Bone marrow (tissue), 2 donors: ENCODE measurements at regions not wholly inside any gene's neighbourhood (a gene's known extent, or its start where the extent isn't known, plus 50 kb on each side); places are given as distances from the start of the nearest gene placed in this dataset.
"Not testable (repeated sequence)": the region's sequence is repeated elsewhere in the genome, so short reads cannot be mapped to it uniquely, and the experiment has no call there.

Experiments used
- DNase-seq, 2 donors: peaks; one replicate each; lab custom pipeline; 2025; lab: John Stamatoyannopoulos, UW

GRCh38 chr21:16117331-16117730 is 387.5 kb downstream of the USP25 start:
- DNase-seq, result no peak

- DNase-seq, result no peak
These were observed 388.2 kb downstream of the USP25 start for GRCh38 chr21:16117851-16118590.

DNA sequence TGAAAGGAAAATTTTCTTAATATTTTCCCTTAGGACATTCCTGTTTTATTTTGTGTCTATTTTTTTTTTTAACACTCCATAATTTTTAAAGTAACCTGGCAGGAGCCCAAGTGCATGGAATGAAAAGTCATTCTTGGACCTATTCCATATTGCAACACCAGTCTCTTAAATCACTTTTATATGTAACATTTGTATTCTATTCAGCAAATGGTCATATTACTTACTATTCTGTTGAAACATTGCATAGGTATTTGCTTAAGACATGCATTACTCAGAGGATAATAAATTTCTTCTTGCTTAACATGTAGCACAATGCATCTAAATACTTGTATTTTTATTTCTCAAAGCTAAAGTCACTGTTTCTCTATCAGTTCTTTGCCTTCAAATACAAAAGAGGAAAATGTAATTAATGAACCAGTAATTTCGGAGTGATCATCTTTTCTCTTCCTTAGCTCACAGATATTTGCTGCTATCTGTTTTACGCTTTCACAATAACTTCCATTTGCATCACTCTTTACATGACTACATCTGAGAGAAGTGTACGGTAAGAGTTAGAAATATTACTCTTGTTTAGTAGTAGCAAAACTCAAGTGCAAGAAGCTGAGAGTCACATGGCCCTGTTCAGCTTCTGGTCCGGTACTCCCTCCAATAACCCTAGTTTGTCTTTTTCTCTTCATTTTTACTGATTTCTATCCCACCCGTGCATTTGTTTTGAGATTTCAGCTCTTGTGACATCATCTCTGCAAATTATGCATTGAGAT is 394.8 kb downstream of the USP25 start:
- DNase-seq, result no peak

DNA sequence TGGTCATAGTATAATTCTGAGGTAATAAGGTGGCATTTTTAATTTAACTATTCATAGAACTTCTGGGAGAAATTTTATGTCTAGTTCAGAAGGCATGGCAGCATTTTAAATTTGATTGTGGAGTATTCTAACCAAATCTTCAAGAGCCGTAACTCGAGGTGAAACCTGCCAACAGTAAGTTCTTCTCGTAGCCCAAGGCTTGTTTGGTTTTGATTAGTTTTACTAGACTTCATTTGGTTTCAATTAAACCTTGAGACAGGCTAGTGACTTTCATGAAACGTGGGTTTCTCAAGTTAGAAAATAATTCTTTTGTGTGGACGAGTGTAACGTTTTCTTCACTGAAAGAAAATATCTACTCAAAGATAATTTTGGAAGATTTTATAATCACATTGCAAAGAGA is 395.5 kb downstream of the USP25 start:
- no peak for DNase-seq

- DNase-seq, result not testable (repeated sequence)
These were observed 402.7 kb downstream of the USP25 start for GRCh38 chr21:16132453-16132852.

DNA sequence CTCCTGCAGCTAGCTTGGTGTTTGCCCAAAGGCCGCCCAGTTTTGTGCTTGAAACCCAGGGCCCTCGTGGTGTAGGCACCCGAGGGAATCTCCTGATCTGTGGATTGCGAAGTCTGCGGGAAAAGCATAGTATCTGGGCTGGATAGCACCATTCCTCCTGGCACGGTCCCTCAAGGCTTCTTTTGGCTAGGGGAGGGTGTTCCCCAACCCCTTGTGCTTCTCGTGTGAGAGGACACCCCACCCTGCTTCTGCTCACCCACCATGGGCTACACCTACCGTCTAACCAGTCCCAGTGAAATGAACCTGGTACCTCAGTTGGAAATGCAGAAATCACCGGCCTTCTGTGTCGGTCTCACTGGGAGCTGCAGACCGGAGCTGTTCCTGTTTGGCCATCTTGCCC is 403.5 kb downstream of the USP25 start:
- no peak for DNase-seq

- DNase-seq, result no peak
These were observed 404.4 kb downstream of the USP25 start for GRCh38 chr21:16134134-16134533.

GRCh38 chr21:16137106-16137505 is 407.3 kb downstream of the USP25 start:
- DNase-seq, result no peak

GRCh38 chr21:16145052-16145451 is 415.3 kb downstream of the USP25 start:
- DNase-seq, result no peak

DNA sequence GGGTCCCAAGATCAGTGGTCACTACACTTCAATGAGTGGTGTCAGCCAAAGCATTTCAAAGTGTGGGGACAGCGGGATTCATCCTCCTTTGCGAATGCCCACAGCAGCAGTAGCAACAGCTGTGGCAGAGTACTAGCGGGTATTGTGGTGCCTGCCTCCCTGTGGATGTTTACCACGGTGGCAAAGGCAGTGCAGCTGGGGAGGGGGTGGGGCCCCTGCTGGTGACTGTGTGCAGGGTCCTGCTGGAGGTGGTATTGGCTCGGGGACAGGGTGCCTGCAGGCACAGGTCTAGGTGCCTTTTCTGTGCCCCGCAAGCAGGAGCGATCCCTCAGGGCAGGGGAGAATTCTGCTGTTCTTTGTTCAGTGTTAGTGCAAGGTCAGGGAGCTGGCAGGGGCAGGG is 415.7 kb downstream of the USP25 start:
- no peak for DNase-seq

GRCh38 chr21:16154321-16154720 is 424.5 kb downstream of the USP25 start:
- DNase-seq, result no peak

DNA sequence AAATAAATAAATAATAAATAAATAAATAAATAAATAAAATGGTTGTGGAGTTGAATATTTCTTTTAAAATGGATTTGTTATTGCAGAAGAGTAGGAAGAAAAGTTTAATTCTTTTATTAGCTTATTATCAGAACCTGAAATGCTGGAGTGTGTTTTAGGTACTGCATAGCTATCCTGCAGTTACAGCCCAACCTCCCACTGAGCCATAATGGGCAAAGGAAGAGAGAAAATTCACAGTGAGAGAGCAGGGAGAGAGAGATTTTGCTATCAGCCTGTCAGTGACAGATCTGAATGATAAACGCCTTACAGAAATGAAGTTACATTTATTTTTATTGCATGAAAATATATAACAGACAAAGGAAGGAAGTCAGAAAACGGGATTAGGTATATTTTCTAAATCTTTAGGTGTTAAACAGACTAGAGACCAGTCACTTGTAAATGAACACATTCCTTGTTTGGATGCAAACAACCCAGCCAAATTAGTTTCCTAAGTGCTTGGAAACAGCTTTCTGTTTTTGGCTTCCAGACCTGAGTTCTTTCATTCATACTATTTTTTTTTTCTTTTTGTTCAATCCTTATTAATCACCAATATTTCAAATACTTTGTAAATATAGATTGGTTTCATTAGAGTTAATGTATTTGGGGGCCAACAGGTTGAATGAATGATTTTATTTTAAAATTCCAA is 425.3 kb downstream of the USP25 start:
- DNase-seq, result no peak

DNA sequence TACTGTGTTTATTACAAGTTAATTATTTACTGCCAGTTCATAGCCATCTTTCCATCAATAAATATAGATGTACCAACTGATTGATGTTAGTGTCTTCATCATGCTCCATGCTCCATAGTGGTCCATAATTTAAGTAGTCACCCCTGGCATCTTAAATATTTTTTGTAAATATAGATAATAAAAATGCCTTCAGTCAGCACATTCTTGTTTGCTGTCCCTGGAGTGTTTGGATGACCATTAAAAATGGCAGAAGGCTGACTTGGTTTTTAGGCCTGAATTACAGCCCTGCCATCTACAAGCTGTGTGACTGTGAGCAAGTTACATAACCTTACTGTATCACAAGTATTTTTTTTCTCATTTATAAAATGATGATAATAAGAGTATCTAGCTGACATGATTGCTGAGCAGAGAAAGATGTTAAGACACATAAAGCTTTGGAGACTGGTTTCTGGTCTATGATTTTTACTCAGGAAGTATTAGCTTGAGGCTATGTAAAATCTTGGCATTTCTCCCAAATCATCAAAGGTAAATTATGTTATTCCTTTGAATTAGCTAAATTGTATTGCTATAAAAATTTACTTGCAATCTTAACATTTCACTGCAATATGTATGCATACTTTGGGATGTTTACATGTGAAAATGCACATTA is 427.2 kb downstream of the USP25 start:
- no peak for DNase-seq

- no peak for DNase-seq
These were observed 429.6 kb downstream of the USP25 start for GRCh38 chr21:16159213-16159970.

DNA sequence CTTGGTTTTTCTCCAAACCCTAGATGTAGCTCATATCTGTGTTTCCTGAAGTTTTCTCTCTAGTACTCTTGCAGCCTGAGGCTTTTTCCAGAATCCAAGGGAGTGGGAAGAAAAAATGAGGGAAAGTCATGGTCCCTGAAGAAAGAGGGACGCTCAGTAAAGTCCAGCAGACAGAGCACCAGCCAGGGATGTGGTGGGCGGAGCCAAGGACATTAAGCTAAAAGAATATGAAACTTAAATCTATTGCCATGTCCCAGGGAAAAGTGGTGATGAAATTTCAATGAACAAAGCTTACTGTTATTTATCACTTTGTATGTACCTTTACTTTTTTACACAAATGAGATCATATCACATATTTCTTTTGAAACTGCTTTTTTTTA is 430.2 kb downstream of the USP25 start:
- DNase-seq, result no peak

DNA sequence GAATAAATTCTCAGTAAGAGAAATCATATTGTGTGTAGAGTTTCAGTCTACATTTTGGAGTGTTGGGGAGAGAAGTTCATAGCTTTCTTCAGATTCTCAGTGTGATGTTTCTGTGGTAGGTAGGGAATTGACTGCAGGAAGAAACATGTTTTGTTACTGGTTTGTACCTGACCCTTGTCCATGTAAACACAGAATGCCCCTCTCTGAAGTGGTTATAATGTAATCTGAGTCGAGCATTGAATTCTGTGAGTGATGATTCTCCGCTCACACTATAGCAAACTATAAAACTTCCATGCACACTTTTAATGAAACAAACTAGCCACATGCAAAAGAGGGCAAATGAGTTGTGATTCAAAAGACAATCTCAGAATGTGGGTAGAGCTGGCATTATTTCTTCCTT is 433.2 kb downstream of the USP25 start:
- no peak for DNase-seq

DNA sequence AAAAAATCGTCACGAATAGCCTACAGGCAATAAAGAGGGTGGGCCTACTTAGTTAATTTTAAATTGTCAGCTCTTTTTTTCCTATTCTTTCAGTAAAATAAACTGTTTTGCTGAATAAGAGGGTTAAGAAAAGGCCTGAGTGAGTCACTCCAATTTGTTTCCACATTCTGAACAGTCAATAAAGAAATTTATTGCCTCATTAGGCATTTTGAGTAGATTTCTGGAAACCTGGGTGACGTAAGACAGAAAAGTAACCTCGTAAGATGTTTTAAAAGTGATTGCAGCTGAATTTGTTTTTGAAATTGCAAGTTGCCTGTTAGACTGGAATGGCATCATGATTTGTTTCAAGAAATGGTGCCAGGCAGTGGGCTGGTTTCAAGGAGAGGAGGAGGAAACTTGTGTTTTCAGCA is 439.3 kb downstream of the USP25 start:
- no peak for DNase-seq

- DNase-seq, result no peak
These were observed 440.0 kb downstream of the USP25 start for GRCh38 chr21:16169779-16170178.

GRCh38 chr21:16176570-16176969 is 446.8 kb downstream of the USP25 start:
- DNase-seq, result no peak

DNA sequence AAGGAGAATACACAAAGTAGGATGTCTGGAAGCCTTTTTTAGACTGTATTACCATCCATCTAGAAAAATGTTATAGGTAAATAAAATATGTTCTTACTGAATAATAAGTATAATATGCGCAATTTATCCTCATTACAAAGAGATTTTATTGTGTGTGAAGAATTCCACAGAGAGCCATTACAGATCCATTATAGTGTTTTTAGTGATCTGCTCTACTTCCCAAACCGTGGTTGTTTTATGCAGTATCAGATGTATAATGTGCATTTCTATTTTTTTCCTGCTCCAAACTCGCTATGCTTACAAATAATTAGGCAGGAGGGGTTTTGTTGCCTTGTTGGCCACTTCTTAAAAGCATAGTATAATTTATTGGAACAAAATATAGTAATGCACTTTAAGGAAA is 447.8 kb downstream of the USP25 start:
- DNase-seq, result no peak

DNA sequence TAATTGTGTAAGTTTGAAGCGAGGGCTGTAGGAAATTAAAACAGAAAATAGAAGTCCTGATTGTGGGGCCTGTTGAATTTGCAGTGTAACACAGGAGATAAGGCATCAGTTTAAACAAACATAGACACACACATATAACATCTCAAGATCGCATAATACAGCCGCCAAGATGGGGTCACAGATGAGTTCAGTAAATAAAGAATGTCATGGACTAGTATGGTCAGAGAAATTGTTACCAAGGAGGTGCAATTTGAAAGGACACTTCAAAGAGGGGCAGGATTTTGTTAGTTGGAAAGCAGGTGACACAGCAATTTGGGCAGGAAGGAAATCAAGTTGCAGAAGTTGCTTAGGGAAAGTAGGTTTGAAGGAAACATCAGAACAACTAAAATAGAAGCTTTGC is 450.0 kb downstream of the USP25 start:
- no peak for DNase-seq

DNA sequence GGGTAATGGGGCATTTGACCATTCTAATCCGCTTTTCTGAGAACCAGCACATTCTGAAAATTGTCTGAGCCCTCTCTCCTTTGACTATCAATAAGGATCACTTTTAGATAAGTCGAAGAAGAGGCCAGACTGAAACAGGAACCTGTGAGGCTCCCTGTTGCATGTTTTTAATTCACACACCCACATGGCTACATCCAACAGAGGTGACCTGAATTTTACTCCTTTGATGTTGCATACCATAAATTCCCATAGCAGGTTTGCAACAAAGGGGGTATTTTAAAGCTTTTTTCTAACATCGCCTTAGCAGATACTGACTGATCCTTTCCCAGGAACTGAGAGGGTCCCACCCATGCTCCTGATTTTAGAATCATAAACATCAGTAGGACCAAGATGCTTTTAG is 450.8 kb downstream of the USP25 start:
- no peak for DNase-seq
